ENCODE measurements at regions not wholly inside any gene's neighbourhood (a gene's known extent, or its start where the extent isn't known, plus 50 kb on each side); places are given as distances from the start of the nearest gene placed in this dataset.
"Not testable (repeated sequence)": the region's sequence is repeated elsewhere in the genome, so short reads cannot be mapped to it uniquely, and the experiment has no call there.

DNA sequence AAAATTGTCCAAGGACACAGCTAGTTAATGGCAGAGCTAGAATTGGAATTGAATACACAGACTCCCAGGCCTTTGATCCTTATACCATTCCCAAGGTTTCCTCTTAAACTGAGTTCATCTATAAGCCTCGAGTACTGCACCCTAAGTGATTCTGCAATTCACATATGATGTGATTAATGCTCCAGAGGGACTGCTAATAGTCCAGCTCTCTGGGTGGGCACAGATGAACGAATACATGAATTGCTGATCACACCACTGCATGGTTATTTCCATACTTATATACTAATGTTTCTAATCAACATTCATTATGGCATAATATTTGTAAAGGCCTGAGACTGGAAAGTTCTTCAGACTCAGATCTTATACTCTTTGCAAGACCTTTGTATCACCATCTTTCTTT, 101.8 kb downstream of the NUFIP1 start:
- no peak for DNase-seq

DNA sequence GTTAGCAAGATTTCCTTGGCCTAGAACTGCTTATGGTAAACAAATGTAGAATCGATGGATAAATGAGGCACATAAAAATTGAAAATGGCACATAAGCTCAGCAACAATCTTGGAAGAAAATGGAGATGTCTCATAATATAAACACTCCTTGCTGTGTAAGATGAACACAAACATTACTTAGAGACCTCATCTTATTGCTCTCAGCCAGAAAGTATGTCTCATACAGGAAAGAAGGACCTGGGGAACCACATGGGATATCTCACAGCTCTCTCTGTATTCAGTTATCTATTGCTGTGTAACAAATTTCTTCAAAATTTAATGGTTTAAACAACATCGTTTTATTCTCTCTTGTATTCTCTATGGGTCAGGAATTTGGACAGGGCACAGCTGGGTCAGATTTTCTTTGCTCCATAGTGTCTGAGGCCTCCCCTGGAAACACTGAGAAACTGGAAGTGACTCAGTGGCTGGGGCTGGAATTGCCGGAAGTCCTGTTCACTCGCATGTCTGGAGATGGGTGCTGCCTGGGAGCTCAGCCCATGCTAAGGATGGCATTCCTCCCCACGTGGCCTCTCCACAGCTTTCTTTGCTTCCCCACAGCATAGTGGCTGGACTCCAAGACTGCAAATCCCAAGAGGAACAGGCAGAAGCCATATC, 105.1 kb downstream of the NUFIP1 start:
- no peak for DNase-seq

DNA sequence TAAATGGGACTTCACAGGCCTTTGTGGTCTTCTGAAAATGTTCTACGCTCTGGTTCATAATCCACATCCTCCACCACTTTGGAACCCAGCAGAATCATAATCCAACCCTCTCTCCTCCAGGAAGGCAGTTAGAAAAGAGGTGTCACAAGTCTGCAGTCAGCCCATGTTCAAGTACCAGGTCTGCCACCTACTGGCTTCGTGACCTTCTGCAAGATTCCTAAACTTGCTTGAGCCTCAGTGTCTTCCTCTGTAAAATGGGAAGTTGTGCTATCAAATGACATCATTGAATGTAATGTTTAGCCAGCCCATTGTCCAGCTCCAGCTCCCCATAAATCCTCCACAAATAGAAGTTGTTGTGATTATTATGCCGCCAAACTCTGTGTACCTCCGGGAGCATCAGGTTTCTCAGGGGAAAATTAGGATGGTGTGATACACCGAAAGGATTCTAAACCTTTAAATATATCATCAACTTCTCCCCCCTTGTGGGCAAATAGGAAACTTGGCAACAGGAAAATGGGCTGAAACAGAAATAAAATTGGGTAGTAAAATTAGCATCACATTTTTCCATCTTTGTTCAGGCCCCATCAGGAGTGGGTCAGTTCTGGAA, 109.7 kb downstream of the NUFIP1 start:
- DNase-seq: no peak

DNA sequence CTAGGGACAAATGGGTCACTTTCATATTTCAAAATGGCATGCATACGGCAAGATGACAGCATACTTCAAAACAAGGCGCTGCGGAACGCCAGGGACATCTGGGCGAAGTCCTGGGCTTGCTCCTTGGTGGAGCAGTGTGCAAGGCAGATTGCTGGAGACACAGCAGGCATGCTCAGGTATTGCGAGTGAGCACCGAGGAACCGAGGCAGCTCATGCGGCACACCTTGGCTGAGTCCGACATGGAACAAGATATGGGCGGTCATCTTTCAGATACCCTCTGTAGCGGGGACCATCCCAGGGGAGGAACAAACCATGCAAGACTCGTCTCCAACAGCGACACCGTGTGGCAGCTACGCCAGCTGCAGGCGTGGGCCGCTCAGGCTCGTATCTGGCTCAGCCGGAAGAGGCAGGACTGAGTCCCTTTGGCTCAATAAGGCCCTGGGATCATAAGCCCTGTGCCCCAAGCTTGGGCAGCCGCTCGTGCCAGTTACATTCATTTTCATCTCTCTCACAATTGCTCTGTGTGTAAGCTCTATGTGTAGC, 112.4 kb downstream of the NUFIP1 start:
- no peak for DNase-seq

DNA sequence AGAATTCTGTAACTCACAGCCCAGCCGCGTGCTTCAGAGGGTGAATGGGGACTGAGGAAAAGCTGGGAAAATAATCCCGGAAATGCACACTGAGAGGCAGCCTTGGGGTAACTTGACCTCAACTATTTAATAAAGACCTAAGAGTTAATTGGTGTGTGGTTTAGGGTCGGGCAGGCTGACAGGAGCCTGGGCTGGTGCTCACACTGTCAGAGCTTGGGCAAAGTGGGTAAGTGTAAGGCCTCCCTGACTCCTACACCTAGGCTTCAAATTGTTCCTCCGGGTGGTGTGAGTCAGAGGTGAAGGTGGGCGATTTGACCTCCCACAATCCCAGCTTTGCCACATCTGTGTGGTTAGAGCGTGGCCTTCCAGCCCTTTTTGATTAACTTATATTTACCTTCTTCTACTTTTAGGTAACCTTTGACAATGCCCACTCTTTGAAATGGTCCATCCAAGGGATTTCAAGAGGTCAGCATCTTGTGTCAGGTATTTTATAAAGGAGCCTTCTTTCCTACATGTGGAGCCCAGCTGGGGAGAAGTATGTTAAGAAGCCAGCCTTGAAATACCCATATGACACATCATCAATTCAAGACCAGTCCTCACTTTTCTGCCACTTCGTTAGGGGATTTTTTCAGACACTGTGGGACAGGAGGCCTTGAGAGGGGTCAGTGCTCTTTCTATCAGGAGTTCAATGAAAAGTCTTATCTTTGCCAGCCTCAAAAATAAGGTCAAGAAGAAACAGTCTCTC, 114.2 kb downstream of the NUFIP1 start:
- no peak for DNase-seq

DNA sequence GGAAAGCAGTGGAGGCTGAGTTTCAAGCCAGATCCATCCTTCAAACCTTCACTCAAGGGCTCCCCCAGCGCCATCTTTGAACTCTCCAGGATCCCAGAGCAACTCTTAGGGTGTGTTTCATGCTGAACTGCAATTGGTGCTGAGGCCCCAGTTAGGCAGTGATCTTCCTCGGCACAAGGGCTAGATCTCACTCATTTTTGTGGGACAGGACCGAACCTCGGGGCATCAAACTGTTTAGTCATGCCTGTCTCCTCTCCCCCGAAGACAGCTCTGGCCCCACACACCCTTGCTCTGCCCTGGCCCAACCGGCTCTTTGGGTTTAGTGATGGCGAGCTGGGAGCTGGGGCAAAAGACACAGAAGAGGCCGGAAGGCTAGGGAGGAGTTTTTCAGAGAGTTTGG, 115.1 kb downstream of the NUFIP1 start:
- no peak for DNase-seq

DNA sequence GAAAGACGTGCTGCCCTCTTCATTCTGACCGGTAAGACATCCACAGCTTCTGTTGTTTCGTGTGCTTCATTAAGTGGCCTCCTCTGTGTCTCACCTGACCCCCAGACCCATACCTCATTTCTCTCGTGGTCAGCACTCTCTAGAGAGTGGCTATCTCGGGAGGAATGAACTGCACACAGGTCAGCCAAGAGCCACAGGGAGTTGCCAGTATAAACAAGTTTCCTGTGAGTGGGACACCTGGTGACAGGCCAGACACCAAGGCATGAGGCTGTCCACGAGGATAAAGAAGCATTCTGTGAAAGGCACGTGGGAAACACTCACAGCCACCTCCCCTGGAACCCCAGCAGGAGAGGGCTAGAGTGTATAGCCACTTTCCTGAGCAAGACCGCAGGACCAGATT, 115.8 kb downstream of the NUFIP1 start:
- DNase-seq: no peak

DNA sequence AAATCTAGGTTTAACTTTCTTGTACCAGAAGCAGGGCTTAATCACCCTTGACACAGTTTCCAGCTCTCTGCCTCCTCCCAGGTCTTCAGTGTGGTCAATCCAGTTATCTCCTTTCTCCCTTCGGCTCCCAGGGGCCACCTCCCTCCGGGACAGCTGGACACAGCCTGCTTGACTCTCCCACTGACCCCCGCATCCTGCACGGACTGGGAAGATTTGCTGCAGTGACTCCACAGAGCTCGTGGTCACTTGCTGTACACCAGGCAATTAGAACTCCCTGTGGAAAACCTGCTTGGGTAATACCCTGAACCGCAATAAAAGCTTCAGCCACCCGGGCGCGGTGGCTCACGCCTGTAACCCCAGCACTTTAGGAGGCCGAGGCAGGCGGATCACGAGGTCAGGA, 116.5 kb downstream of the NUFIP1 start:
- no peak for DNase-seq

DNA sequence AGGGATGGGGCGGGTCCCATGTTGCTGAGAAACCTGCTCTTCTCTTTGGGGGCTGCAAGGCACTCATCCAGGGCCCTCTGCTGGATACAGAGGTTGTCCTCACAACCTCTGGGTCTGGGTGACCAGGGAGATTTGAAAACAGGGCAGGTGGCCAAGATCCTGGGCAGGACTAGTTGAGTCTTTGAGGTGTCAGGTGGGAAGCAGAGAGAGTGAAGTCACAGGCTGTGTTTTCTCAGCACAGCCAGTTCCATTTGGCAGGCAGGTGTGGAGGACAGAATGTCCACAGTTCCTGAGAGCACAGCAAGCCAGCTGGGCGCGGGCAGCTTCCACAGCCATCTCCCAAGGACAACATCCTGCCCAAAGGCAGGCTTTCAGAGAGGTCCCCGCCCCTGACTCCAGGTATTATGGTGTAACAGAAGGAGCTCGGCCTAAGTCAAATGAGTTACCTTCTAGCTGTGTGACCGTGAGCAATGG, 118.8 kb downstream of the NUFIP1 start:
- DNase-seq: no peak

DNA sequence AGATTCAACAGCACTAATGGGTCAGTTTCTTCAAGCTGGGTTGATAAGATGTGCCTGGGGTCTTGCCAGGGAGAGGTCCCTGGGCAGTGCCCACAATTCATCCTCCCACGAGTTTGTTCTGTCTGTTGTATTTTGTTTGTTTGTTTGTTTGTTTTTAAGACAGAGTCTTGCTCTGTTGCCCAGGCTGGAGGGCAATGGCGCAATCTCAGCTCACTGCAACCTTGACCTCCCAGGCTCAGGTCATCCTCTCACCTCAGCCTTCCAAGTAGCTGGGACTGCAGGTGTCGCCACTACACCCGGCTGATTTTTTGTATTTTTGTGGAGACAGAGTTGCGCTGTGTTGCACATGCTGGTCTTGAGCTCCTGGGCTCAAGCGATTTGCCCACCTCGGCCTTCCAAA, 120.1 kb downstream of the NUFIP1 start:
- DNase-seq: no peak

DNA sequence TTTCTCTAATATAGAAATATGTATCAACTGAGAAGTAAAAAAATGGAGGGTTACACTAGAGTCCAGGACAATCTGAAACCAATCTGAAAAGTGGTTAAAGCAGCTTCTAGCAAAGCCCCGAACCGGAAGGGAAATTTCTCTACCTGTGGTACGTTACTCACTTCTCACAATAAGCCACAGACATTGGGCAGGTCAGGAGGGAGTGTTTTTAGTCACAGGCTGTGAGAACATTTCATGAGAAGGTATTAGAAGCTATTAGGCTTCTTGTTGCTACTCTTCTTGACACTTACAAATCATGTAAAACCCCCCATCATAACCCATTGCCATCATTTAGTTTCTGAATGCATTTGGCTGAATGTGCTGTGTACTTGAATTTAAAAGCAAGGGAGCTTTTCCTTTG, 120.9 kb downstream of the NUFIP1 start:
- DNase-seq: no peak

DNA sequence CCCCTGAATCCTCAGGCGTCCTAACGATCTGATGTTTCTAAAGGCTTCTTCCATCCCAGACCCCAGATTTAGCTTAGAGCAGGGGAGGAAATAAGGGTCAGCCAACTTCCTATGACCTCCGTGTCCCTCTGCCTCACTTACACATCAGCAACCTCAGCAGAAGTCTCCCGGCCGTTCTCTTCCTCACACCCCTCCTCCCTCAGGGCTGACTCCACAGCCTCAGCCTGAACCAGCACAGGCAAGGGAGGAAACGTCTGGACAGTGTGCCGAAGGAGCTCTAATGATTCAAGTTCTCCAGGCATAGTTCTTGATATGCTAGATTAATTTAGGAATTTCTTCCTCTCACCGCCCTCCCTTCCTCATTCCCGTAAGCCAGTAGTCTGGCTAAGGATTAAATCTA, 121.4 kb downstream of the NUFIP1 start:
- DNase-seq: no peak

DNA sequence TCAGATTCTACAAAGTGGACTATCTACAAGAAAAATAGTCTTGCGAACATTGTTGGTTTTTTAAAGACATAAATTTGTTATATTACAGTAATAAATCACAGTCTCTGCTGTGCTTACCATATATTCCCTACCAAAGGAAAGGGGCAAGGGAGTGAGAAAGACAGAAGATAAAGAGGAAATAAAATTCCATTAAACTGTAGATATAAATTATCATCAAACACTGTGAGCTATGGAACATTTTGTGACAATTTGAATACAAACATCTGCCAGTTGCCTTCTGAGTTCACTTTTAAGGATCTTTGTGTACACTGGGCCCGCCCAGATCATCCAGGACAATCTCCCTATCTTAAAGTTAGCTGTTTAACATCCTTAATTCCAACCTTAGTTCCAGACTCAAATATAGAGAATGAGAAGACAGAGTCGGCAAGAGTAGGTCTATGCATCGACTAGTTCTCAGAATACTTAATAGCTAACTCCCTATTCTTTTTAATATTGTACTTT, 122.8 kb downstream of the NUFIP1 start:
- DNase-seq: no peak

DNA sequence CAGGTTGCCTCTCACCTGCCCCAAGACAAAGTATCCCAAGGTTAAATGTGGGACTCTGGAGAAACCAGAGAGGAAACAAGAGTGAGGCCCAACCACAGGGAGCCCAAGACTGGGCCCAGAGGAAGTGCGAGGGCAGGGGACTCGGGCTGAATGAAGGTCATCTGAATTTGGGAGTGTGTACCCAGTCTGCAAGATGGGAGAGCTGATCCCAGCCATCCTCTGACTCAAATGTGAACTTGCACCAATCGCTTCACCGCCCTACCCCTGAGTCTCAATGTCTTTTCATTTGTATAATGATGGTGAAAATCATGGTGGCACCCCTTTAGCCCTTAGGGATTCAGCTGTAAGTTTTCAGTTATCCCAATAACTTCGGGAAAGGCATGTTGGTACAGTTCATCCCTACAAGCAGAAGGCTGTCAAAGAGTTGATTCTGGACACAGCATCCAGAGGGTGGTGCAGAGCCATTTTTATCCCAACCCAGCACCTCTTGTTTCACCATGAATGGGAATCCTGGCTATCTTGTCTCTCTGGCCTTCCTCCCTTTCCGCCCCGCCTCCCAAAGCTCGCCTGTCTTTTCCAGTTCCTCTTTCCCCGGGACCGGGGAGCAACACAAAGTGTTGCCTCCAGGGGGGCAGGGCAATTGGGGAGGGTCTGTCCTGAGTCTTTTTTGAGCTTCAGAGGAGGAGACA, 123.4 kb downstream of the NUFIP1 start:
- DNase-seq: no peak

DNA sequence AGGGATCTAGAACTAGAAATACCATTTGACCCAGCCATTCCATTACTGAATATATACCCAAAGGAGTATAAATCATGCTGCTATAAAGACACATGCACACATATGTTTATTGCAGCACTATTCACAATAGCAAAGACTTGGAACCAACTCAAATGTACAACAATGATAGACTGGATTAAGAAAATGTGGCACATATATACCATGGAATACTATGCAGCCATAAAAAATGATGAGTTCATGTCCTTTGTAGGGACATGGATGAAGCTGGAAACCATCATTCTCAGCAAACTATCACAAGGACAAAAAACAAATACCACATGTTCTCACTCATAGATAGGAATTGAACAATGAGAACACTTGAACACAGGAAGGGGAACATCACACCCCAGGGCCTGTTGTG, 125.6 kb downstream of the NUFIP1 start:
- DNase-seq: not testable (repeated sequence)

DNA sequence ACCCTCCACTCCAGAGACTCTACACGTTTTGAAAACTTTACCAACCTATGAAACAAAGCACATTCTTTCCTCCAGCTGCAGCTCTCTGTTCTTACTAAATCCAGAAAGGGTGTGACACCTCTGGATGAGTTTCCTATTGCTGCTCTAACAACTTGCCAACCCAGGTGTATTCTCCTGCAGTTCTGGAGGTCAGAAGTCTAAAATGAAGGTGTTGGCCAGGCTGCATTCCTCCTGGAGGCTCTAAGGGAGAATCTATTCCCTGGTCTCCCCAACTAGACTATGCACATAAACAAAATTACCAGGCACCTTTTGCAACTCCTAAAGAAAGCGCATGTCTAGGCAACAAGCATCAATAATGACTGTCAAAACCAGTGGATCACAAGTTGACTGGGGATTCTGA, 128.8 kb downstream of the NUFIP1 start:
- DNase-seq: no peak

DNA sequence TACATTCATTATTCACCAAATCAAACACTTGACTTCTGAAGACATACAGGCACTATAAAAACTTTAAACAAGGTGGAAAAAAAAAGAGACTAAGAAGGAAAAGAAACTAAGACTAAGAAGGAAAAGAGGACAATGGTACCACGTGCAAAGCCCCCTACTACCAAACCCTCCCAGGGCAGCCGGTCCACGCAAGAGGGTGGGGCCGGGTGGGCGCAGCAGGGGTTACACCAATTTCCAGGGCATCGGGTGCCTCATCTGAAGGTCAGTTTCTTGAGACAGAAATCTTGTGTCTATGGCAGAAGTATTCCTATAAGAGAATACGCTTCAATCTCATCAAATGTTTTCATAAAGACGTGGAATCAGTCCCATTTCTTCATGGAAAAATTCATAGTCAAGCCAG, 131.5 kb downstream of the NUFIP1 start:
- DNase-seq: no peak

DNA sequence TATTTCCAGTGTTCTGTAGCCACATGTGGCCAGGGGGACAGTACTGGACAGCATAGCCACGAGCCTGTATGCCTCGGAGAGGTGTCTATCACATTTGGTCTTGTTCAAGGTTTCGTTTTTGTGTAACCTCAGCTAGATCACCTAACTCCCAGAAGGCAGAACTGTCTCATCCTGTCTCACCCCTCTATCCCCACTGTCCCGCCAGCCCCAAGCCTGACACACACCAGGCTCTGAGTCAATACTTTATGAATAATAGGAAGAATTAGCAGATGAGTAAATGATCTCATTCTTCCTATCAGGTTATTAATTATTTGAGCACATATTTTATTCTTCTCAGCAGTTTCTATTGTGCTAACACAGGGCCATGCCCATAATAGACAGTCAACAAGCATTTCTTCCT, 132.2 kb downstream of the NUFIP1 start:
- DNase-seq: no peak

DNA sequence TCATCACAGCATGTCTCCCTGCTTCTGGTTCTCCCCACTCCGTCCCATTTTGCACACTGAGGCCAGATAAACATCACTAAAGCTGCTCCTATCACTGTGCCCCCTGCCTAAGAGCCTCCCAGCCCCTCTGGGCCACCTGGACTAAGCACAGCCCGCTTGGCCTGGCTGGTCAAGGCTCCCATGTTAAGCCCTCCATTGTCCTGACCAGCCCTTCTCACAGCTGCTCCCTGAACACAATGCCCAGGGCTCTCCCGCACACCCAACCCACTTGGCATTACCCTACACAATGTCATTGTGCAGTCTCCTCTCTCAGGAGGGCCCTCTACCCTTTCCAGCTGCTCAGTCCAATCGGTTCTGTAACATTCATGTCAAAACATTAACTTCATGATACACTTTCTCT, 133.4 kb downstream of the NUFIP1 start:
- no peak for DNase-seq

DNA sequence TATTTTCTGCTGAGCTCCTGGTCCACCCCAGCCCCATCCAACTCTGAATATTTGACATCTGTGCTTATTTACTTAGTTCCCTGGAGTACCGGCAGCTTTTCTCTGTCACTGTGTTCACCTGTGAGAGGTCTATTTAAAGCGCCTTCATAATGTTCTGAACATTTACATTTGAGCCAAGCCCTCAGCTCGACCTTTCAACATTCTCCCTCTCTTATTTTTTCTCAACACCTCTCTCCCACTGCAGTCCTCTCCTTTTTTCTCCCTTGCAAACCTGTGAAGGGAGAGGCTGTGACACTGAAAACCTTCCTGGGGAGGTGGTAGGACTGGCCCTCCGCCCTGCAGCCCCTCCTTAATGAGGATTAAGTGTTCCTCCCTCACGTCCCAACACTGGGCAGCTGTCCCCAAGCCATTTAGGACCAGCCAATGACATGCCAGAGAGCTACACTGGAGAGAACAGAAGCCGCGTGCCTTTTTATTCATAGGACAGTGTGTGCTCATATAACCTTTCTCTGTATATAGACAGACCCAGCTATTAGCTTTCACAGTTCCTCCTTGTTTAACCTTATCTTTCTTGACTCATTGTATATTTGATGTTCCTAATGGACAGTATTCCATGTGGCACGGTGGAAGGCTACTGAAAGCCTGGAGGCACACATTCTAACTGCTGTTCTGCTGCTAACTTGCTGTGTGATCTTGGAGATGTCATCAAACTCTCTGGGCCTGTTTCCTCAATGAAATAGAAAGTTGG, 134.8 kb downstream of the NUFIP1 start:
- no peak for DNase-seq

DNA sequence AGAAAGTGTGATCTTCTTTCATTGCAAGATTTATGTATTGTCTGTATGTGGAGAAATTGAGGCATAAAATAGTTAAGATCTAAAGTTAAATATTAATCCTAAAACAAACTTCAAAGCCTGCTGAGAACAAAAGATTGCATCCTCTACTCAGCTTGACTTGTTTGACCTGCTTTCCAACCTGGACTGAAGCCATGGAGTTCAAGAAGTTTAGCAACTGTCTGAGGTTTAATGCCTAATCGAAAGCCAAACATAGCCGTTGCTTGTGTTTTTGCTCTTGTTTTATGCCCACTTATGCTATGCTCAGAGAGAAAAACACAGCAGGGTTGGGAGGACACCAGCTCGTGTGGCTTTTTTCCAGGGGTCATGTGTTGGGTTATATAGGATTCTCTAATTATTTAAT, 135.6 kb downstream of the NUFIP1 start:
- no peak for DNase-seq

DNA sequence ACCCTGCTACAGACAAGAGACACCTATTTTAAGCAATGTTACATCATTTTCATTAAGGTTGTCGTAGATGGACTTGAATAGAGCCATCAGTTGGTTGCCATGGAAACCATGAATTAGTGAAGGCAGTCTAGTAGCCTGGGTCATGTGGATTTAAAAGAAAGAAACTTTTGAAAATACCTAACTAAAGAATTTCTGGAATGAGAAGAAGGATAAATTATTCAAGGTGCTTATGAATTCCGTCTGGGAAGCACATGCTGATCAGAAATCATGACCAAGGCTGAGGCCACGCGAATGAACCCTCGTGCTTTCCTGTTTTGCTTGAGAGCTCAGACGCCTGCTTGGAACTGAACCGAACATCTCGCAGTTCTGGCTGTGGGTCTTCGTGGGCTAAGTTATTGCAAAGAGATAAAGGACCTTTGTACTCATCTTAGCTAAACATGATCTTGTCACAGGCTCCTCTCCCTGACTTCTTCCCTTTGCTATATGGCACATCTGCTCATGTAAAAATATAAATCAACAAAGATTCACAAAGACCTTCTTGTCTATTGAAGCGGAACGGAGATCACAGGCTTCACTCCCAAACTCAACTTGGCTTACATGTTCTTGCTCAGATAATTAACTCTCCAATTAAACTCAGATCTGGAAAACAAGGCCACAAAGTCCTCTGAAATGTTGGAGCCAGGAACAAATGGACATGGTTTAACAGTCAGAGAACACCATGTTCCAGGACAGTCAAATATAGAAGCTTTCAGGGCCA, 140.2 kb downstream of the NUFIP1 start:
- no peak for DNase-seq

Measured in bone marrow (tissue), 2 donors.